PC-9 (cell line): ENCODE measurements at regions not wholly inside any gene's neighbourhood (a gene's known extent, or its start where the extent isn't known, plus 50 kb on each side); places are given as distances from the start of the nearest gene placed in this dataset.

Experiments
- EZH2 ChIP-seq: fragments of 200-600 bp; sonication (generic); IDR thresholded peaks from 2 replicates; pipeline ENCODE4 v1.8.0; 2017; ENCODE audit warnings: antibody characterized with exemption, low read depth
- TF ChIP-seq, protein P1 (sequence below): fragments of 200-600 bp; sonication (generic); conservative IDR thresholded peaks from 2 replicates; pipeline ENCODE4 v1.6.1; 2017; ENCODE audit warnings: mixed run types, antibody characterized with exemption, mild to moderate bottlenecking, moderate library complexity

DNA sequence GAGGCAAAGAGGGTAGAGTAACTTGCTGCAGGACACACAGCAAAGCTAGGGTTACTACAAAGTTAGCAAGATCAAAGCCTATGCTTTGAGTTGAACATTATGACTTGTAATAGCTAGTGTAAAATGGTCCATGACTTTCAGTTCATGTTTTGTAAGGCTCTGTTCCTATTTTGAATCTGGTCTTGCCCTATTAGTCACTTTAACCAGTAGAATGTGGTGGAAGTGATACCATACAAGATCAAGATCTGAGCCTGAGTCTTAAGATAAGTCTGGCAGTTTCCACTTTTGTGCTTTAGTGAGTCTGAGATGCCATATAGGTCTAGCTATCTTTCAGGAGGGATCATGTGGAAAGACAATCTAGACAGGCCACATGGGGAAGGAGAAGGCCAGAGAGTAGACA, 282.1 kb upstream of the BRINP3 start:
- TF ChIP-seq, protein P1, sequence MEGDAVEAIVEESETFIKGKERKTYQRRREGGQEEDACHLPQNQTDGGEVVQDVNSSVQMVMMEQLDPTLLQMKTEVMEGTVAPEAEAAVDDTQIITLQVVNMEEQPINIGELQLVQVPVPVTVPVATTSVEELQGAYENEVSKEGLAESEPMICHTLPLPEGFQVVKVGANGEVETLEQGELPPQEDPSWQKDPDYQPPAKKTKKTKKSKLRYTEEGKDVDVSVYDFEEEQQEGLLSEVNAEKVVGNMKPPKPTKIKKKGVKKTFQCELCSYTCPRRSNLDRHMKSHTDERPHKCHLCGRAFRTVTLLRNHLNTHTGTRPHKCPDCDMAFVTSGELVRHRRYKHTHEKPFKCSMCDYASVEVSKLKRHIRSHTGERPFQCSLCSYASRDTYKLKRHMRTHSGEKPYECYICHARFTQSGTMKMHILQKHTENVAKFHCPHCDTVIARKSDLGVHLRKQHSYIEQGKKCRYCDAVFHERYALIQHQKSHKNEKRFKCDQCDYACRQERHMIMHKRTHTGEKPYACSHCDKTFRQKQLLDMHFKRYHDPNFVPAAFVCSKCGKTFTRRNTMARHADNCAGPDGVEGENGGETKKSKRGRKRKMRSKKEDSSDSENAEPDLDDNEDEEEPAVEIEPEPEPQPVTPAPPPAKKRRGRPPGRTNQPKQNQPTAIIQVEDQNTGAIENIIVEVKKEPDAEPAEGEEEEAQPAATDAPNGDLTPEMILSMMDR, result no peak
- TF ChIP-seq EZH2, result no peak
